Neural cell (in vitro differentiated cells): ENCODE measurements at regions not wholly inside any gene's neighbourhood (a gene's known extent, or its start where the extent isn't known, plus 50 kb on each side); places are given as distances from the start of the nearest gene placed in this dataset.
"Not testable (repeated sequence)": the region's sequence is repeated elsewhere in the genome, so short reads cannot be mapped to it uniquely, and the experiment has no call there.

Source experiments
- H2AFZ ChIP-seq: fragments of 200-600, 300-800 bp; sonication (generic), shearing (Covaris generic); 2 replicates; pipeline ENCODE4 v1.6.0; 2014; ENCODE audit warnings: low read depth, mild to moderate bottlenecking, antibody characterized with exemption, low read length, moderate library complexity
- H3F3A ChIP-seq: fragments of 200-600 bp; shearing (Covaris generic); 2 replicates; pipeline ENCODE4 v1.6.1; 2016; ENCODE audit warnings: mild to moderate bottlenecking, moderate library complexity, mixed read lengths, antibody characterized with exemption, low read length; ENCODE audit not compliant: insufficient read depth, poor library complexity, severe bottlenecking
- H3K27ac ChIP-seq: fragments of 200-600, 300-800 bp; sonication (generic), shearing (Covaris generic); 2 replicates; pipeline ENCODE4 v1.5.1; 2014; ENCODE audit warnings: mild to moderate bottlenecking, low read length, moderate library complexity
- H3K27me3 ChIP-seq: fragments of 300-800, 200-600 bp; sonication (generic), shearing (Covaris generic); 2 replicates; pipeline ENCODE4 v1.6.0; 2014; ENCODE audit warnings: mild to moderate bottlenecking, low read depth, low read length, moderate library complexity; ENCODE audit not compliant: insufficient read depth
- H3K36me3 ChIP-seq: fragments of 300-800, 200-600 bp; sonication (generic), shearing (Covaris generic); 2 replicates; pipeline ENCODE4 v1.5.1; 2014; ENCODE audit warnings: mild to moderate bottlenecking, antibody characterized with exemption, low read length, moderate library complexity; ENCODE audit not compliant: insufficient read depth
- H3K4me2 ChIP-seq: fragments of 300-800, 200-600 bp; sonication (generic), shearing (Covaris generic); 2 replicates; pipeline ENCODE4 v1.6.0; 2014; ENCODE audit warnings: mild to moderate bottlenecking, low read length
- H3K4me3 ChIP-seq: fragments of 300-800, 200-600 bp; sonication (generic), shearing (Covaris generic); 2 replicates; pipeline ENCODE4 v1.5.1; 2014; ENCODE audit warnings: mild to moderate bottlenecking, low read length, moderate library complexity
- H3K79me2 ChIP-seq: fragments of 200-600 bp; shearing (Covaris generic); replicated peaks from 2 replicates; pipeline ENCODE4 v1.6.0; 2014; ENCODE audit warnings: mild to moderate bottlenecking, low read length, moderate library complexity; ENCODE audit not compliant: insufficient read depth
- H3K9ac ChIP-seq: fragments of 300-800, 200-600 bp; sonication (generic), shearing (Covaris generic); 2 replicates; pipeline ENCODE4 v1.6.1; 2016; ENCODE audit warnings: mild to moderate bottlenecking, low read length, mixed read lengths
- H3K9me2 ChIP-seq: fragments of 200-600 bp; shearing (Covaris generic); 2 replicates; pipeline ENCODE4 v1.6.1; 2016; ENCODE audit warnings: mild to moderate bottlenecking, low read length, mixed read lengths; ENCODE audit not compliant: insufficient read depth
- H3K9me3 ChIP-seq: fragments of 200-600, 300-800 bp; sonication (generic), shearing (Covaris generic); 2 replicates; pipeline ENCODE4 v1.6.1; 2016; ENCODE audit warnings: mild to moderate bottlenecking, mixed run types, low read length, moderate library complexity, mixed read lengths
- H4K20me1 ChIP-seq: fragments of 200-600 bp; shearing (Covaris generic); 2 replicates; pipeline ENCODE4 v1.6.1; 2016; ENCODE audit warnings: mild to moderate bottlenecking, mixed run types; ENCODE audit not compliant: insufficient read depth
- CTCF ChIP-seq: fragments of 450-650 bp; IDR thresholded peaks from 2 replicates; pipeline ENCODE4 v1.5.1; 2014; ENCODE audit warnings: antibody characterized with exemption, mild to moderate bottlenecking, moderate library complexity; ENCODE audit not compliant: poor library complexity, severe bottlenecking
- EP300 ChIP-seq: fragments of 450-650 bp; conservative IDR thresholded peaks from 2 replicates; pipeline ENCODE4 v1.6.1; 2014; ENCODE audit warnings: antibody characterized with exemption, mild to moderate bottlenecking, moderate library complexity; ENCODE audit not compliant: poor library complexity, severe bottlenecking
- EZH2 ChIP-seq: fragments of 200-600, 300-800 bp; shearing (Covaris generic), sonication (generic); IDR thresholded peaks from 2 replicates; pipeline ENCODE4 v1.6.1; 2014; ENCODE audit warnings: antibody characterized with exemption, low read length, borderline replicate concordance, mild to moderate bottlenecking; ENCODE audit not compliant: insufficient read depth, poor library complexity, severe bottlenecking
- MXI1 ChIP-seq: fragments of 450-650 bp; conservative IDR thresholded peaks from 2 replicates; pipeline ENCODE4 v1.6.1; 2014; ENCODE audit warnings: antibody characterized with exemption, mild to moderate bottlenecking; ENCODE audit not compliant: poor library complexity, severe bottlenecking
- POLR2AphosphoS5 ChIP-seq: IDR thresholded peaks from 2 replicates; pipeline ENCODE4 v1.6.1; 2012
- RAD21 ChIP-seq: fragments of 450-650 bp; conservative IDR thresholded peaks from 2 replicates; pipeline ENCODE4 v1.6.1; 2014; ENCODE audit warnings: antibody characterized with exemption, mild to moderate bottlenecking, moderate library complexity
- SMC3 ChIP-seq: fragments of 450-650 bp; conservative IDR thresholded peaks from 2 replicates; pipeline ENCODE4 v1.6.1; 2014; ENCODE audit warnings: antibody characterized with exemption, mild to moderate bottlenecking, moderate library complexity; ENCODE audit not compliant: poor library complexity
- TAF1 ChIP-seq: IDR thresholded peaks from 2 replicates; pipeline ENCODE4 v1.6.1; 2012; ENCODE audit warnings: low read depth
- TF ChIP-seq, protein P1 (sequence below): IDR thresholded peaks from 2 replicates; pipeline ENCODE4 v1.6.1; 2012; ENCODE audit warnings: borderline replicate concordance

DNA sequence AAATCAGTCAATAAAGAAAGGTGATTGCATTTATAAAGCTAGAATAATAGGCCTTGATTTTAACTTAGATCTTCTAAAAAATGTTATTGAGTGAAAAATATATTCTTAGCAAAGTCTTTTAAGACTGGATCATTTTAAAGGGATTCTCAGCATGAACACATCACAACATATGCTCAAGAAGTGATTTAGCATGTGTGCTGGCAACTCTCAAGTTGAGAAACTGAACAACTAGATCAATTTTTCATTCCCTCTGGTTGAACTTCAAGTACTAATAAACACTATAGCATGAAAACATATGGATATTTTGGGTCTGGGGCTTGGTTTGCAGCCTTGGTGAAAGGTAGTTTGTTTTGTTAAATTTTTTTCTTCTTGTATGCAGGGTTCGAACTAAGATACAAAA, 107.8 kb upstream of the PNPT1 start:
- Histone ChIP-seq H3K9me3 (no peaks in the 10 kb centered on the region), H3K4me2 (no peak overlapping the region), H3K4me3 (no peak overlapping the region), H3K79me2 (no peaks in the 10 kb centered on the region), H3K9ac (no peak overlapping the region), H2AFZ (no peak overlapping the region), H3K36me3 (no peaks in the 10 kb centered on the region), H3K27ac (no peak overlapping the region), H3K27me3 (no peaks in the 10 kb centered on the region), H4K20me1 (no peaks in the 10 kb centered on the region), H3F3A (no peaks in the 10 kb centered on the region), H3K9me2 (no peaks in the 10 kb centered on the region)
- TF ChIP-seq RAD21 = no peak
- no peak for TF ChIP-seq SMC3
- no peak for TF ChIP-seq MXI1
- TF ChIP-seq, protein P1, sequence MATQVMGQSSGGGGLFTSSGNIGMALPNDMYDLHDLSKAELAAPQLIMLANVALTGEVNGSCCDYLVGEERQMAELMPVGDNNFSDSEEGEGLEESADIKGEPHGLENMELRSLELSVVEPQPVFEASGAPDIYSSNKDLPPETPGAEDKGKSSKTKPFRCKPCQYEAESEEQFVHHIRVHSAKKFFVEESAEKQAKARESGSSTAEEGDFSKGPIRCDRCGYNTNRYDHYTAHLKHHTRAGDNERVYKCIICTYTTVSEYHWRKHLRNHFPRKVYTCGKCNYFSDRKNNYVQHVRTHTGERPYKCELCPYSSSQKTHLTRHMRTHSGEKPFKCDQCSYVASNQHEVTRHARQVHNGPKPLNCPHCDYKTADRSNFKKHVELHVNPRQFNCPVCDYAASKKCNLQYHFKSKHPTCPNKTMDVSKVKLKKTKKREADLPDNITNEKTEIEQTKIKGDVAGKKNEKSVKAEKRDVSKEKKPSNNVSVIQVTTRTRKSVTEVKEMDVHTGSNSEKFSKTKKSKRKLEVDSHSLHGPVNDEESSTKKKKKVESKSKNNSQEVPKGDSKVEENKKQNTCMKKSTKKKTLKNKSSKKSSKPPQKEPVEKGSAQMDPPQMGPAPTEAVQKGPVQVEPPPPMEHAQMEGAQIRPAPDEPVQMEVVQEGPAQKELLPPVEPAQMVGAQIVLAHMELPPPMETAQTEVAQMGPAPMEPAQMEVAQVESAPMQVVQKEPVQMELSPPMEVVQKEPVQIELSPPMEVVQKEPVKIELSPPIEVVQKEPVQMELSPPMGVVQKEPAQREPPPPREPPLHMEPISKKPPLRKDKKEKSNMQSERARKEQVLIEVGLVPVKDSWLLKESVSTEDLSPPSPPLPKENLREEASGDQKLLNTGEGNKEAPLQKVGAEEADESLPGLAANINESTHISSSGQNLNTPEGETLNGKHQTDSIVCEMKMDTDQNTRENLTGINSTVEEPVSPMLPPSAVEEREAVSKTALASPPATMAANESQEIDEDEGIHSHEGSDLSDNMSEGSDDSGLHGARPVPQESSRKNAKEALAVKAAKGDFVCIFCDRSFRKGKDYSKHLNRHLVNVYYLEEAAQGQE = no peak
- TF ChIP-seq POLR2AphosphoS5 = no peak
- no peak for TF ChIP-seq EZH2
- TF ChIP-seq EP300 = no peak
- TF ChIP-seq CTCF = no peak
- no peak for TF ChIP-seq TAF1

- not testable (repeated sequence) for H2AFZ ChIP-seq, H3K79me2 ChIP-seq, H4K20me1 ChIP-seq, H3K4me3 ChIP-seq, H3K27me3 ChIP-seq, H3K9me2 ChIP-seq, H3F3A ChIP-seq, H3K9ac ChIP-seq, H3K9me3 ChIP-seq, H3K27ac ChIP-seq, H3K36me3 ChIP-seq, H3K4me2 ChIP-seq
These were observed 106.0 kb upstream of the PNPT1 start for GRCh38 chr2:55799624-55800023.

- no peaks in the 10 kb centered on the region for H3K27me3 ChIP-seq
- no peaks in the 10 kb centered on the region for H3F3A ChIP-seq
- H3K4me3 ChIP-seq = no peak overlapping the region
- no peak overlapping the region for H3K27ac ChIP-seq
- no peak overlapping the region for H3K4me2 ChIP-seq
- H2AFZ ChIP-seq = no peak overlapping the region
- no peak overlapping the region for H3K9ac ChIP-seq
- no peaks in the 10 kb centered on the region for H3K36me3 ChIP-seq
- H3K9me3 ChIP-seq = no peaks in the 10 kb centered on the region
- no peaks in the 10 kb centered on the region for H4K20me1 ChIP-seq
- H3K9me2 ChIP-seq = no peaks in the 10 kb centered on the region
- TF ChIP-seq CTCF (no peak), TAF1 (no peak), RAD21 (no peak), EZH2 (no peak), EP300 (no peak), SMC3 (no peak), MXI1 (no peak), POLR2AphosphoS5 (no peak)
- TF ChIP-seq, protein P1 = no peak
- H3K79me2 ChIP-seq = no peaks in the 10 kb centered on the region
These were observed 102.5 kb upstream of the PNPT1 start for GRCh38 chr2:55796121-55796520.
